HG03439 (cell line): ENCODE measurements at regions not wholly inside any gene's neighbourhood (a gene's known extent, or its start where the extent isn't known, plus 50 kb on each side); places are given as distances from the start of the nearest gene placed in this dataset.
A peak's percentile ranks its signal among the peaks of the same experiment; 100 is the strongest.
"Not testable (repeated sequence)": the region's sequence is repeated elsewhere in the genome, so short reads cannot be mapped to it uniquely, and the experiment has no call there.

Source experiments
- ATAC-seq: cut with Tn5 transposase; IDR thresholded peaks from one replicate; pipeline ENCODE4 v1.9.1; 2021; ENCODE audit warnings: mild to moderate bottlenecking, moderate library complexity; ENCODE audit not compliant: unreplicated experiment

- ATAC-seq, result no peak
These were observed 51.8 kb downstream of the TEX44 start for GRCh38 chr2:231644426-231644825.

DNA sequence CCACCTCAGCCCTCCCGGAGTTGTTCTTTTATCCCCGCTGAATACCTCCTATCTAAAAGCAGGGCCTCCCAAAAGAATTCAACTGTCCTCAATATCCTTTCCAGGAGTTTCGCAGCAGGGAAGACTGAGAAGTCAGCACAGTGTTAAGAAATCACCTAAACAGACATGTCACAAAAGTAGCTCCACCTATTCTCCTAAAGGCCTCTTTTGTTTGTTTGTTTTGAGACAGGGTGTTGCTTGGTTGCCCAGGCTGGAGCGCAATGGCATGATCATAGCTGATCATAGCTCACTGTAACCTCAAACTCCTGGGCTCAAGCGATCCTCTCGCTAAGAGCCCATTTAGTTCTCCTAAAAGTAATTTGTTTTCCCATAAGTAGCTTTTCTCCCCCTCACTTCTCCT is 53.8 kb downstream of the TEX44 start:
- no peak for ATAC-seq

- ATAC-seq, result peak; percentile 75
These were observed 56.0 kb downstream of the TEX44 start for GRCh38 chr2:231648579-231649174.

GRCh38 chr2:231651561-231651960 is 56.8 kb upstream of the PTMA start:
- not testable (repeated sequence) for ATAC-seq

DNA sequence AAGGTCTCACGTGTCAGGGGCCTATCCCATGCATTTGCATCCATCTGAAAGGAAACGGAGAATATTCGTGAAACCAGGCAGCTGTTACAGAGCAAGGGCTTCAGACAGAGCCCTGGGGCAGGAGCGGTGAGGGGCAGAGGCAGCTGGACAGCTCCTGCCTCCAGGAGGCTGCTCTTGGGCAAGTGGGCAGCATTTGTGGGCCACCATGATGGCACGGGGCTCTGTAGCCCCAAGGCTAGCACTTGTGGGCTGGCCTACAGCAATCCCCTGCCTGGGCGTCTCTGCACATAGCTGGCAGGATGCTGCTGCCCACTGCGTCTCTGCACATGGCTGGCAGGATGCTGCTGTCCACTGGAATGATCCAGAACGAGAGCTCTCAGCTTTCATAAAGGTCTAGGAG is 52.8 kb upstream of the PTMA start:
- ATAC-seq, result no peak

DNA sequence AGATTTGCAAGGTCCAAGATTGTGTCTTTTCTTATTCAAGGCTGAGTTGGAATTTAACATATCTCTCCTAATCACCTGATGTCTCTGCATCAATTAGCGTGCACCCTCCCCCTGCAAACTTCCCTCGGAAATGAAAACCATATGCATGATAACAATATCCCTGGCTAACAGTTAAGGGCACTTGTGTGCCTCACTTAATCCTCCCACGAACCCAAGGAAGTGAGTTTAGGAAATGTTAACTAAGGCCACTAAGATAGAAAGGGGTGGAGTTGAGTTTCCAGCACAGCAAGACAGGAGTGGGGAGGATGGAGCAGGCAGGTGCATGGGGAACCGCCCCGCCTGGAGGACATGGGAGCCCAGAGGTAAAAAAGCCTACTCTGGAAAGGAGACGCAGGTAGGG is 52.4 kb upstream of the PTMA start:
- ATAC-seq, result no peak
